Lower leg skin (tissue), 4 donors: ENCODE measurements at regions not wholly inside any gene's neighbourhood (a gene's known extent, or its start where the extent isn't known, plus 50 kb on each side); places are given as distances from the start of the nearest gene placed in this dataset.

Experiments used
- DNase-seq, 2 donors: peaks; one replicate each; pipeline ENCODE4 v3.0.0-alpha.2; 2019; ENCODE audit warnings: low spot score in 2 of 2
- H3K4me3 ChIP-seq: fragments of 200-600 bp; sonication (generic); 2 replicates; pipeline ENCODE4 v1.5.1; 2017; ENCODE audit warnings: mild to moderate bottlenecking, low read depth; ENCODE audit not compliant: poor library complexity, severe bottlenecking
- POLR2A ChIP-seq, 2 donors: fragments of 450-650 bp; IDR thresholded peaks; one replicate each; pipeline ENCODE4 v1.6.1; 2016 to 2017; ENCODE audit warnings: antibody characterized with exemption in 2 of 2, mild to moderate bottlenecking in 1 of 2, moderate library complexity in 1 of 2
- WGBS, 2 donors: methylation state at CpG; one replicate each; pipeline ENCODE4 v1.1.5; 2018; 5-methylcytosine and 5-hydroxymethylcytosine counted together
- intact Hi-C: fragments of 100-400 bp; cut with DNase I; formaldehyde crosslinking; loops from one replicate; pipeline ENCODE4 v1.15.0; 2023; ENCODE audit warnings: low total_unique reads
- TF ChIP-seq, protein P1 (sequence below), 3 donors: fragments of 450-650 bp; IDR thresholded peaks; one replicate each; pipeline ENCODE4 v1.5.1; 2016; ENCODE audit warnings: antibody characterized with exemption in 3 of 3, mild to moderate bottlenecking in 3 of 3, moderate library complexity in 2 of 3

DNA sequence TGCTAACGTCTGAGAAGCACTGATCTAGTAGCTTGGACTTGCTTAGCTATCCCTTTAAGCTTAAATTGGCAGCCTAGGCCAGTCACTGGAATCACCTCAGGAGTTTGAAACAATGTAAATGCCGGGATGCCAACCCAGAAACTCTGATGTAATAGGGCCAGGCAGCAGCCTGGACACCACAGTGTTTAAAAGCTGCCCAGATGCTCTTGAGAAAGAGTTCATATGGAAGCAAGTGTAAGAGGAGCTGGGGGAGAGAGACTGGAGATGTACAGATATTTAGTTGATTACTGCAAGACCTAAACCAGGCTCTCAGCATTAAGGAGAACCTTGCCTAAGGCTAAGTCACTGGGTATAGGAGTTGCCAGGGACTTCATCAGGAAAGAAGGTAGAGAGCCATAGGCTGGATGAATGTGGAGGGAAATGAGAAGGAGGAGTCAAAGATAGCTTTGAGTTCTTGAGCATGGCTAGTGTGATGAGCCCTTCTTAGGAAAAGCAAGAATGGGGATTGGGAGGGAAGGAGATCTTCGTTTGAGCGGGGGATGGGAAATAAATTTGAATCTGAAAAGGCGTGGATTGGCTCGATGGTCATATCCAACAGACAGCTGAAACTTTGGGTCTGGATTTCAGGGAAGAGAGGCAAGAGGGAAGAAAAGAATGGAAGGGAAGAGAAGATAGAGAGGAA is 392.9 kb upstream of the WWC1 start:
- H3K4me3 ChIP-seq = no peak overlapping the region
- DNase-seq = no peak
- intact Hi-C loops = no loop called here
- TF ChIP-seq, protein P1, sequence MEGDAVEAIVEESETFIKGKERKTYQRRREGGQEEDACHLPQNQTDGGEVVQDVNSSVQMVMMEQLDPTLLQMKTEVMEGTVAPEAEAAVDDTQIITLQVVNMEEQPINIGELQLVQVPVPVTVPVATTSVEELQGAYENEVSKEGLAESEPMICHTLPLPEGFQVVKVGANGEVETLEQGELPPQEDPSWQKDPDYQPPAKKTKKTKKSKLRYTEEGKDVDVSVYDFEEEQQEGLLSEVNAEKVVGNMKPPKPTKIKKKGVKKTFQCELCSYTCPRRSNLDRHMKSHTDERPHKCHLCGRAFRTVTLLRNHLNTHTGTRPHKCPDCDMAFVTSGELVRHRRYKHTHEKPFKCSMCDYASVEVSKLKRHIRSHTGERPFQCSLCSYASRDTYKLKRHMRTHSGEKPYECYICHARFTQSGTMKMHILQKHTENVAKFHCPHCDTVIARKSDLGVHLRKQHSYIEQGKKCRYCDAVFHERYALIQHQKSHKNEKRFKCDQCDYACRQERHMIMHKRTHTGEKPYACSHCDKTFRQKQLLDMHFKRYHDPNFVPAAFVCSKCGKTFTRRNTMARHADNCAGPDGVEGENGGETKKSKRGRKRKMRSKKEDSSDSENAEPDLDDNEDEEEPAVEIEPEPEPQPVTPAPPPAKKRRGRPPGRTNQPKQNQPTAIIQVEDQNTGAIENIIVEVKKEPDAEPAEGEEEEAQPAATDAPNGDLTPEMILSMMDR (IDR thresholded peaks at IDR 0.05) = no peak
- TF ChIP-seq POLR2A (IDR thresholded peaks at IDR 0.05) = no peak
- 69 to 71% methylated on average over 6 of the region's 6 CpGs for WGBS, 2 donors

DNA sequence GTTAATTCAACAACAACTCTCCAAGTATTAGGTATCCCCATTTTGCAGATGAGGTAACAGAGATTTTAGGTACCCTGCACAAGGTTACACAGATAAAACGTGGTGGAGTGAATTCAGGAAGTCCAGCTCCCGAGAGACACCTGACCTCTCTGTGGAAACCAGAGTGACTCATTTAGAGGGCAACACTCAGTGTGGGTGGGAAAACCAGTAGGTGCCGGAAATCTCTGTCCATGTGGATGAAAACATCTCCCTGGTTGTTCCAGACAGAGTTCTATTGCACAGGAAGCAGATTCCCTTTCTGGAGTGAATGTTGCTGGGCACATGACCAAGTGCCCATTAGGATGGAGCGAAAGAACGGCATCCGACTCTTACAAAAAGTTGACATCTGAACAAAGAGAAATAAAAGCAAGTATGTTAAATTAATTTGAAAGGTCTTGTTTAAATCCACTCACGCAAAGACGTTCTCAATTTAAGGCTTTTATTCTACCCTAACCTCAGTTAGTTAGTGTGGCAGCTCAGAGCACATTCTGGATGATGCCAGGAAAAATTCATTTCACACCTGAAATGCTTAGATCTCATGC is 391.9 kb upstream of the WWC1 start:
- intact Hi-C loops = no loop called here

DNA sequence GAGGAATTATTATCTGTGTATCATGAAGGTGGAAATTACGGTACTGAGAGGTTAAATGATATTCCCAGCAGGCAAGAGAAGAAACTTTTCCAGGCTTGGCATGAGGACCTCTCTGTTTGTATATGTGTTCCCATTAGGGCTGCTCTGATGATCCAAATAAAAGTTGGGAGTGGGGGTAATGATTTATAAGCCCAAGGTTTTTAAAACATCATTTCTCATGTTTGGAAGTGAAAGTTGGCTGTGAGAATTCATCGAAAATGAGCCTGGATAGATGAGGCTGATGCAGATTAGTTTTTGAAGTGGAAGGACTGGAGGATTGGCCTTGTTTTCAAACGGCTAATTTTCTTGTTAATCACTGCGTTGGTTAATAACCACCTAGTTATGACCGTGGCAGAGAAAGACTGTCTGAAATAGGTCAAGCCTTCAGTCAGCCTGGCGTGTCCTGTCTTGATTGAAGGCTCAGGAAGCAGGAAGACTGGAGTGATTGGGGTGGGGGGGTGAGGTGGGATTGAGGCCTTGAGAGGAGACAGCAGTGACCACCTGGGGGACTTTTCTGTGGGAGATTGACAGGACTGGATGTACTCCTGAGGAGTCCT is 391.0 kb upstream of the WWC1 start:
- intact Hi-C loops = no loop called here
- 50 to 59% methylated on average over 6 of the region's 6 CpGs for WGBS, 2 donors
- H3K4me3 ChIP-seq = no peak overlapping the region
- TF ChIP-seq, protein P1 (IDR thresholded peaks at IDR 0.05) = no peak
- no peak for TF ChIP-seq POLR2A (IDR thresholded peaks at IDR 0.05)
- no peak for DNase-seq

More for the DNA sequence above, 391.9 kb upstream of the WWC1 start:
- 74 to 83% methylated on average over 8 of the region's 8 CpGs for WGBS, 2 donors
- TF ChIP-seq, protein P1 (IDR thresholded peaks at IDR 0.05) = no peak
- no peak for TF ChIP-seq POLR2A (IDR thresholded peaks at IDR 0.05)
- H3K4me3 ChIP-seq = no peak overlapping the region
- no peak for DNase-seq

DNA sequence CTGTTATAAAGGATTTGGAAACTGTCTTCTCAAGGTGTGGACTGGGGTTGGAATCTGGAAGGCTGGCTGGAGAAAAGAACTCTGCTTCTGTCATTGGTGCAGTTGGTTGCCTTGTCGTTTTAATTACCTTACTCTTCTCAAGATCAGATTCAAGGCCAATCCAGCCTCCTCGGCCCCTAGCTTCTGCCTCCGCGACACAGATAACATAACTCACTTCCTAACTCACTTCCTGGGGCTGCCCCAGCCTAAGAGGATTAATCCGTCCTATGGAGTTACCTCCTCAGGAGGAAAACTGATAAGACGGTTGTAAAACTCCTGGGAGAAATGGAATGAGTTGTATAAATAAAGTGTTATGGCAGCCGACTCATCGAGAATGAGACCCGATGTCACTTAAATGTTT is 389.1 kb upstream of the WWC1 start:
- intact Hi-C loops = no loop called here
- 75 to 78% methylated on average over 9 of the region's 9 CpGs for WGBS, 2 donors

DNA sequence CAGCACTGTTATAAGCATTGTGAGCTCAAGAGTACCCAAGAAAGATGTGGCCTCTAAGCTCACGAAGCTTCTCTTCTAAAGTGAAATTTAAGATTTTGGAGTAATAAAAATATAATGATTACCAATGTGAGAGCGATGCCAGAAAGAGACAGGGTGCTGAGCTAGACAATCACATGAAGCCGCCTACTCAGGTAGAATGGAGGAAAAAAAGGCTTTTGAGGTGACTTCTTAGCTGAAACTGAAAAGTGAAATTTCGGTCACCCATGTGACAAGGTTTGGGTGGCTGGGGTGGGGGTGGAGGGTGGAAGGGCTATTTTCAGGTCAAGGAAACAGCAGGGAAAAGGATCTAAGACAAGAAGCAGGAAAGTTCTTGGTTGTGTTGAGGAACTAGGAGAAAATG is 388.2 kb upstream of the WWC1 start:
- WGBS, 2 donors = 87 to 90% methylated on average over 4 of the region's 4 CpGs
- intact Hi-C loops = no loop called here
- H3K4me3 ChIP-seq = no peak overlapping the region
- TF ChIP-seq POLR2A (IDR thresholded peaks at IDR 0.05) = no peak
- TF ChIP-seq, protein P1 (IDR thresholded peaks at IDR 0.05) = no peak
- no peak for DNase-seq

More for the DNA sequence above, 389.1 kb upstream of the WWC1 start:
- TF ChIP-seq, protein P1 (IDR thresholded peaks at IDR 0.05) = no peak
- no peak for TF ChIP-seq POLR2A (IDR thresholded peaks at IDR 0.05)
- DNase-seq = no peak
- no peak overlapping the region for H3K4me3 ChIP-seq
